ENCODE measurements at regions not wholly inside any gene's neighbourhood (a gene's known extent, or its start where the extent isn't known, plus 50 kb on each side); places are given as distances from the start of the nearest gene placed in this dataset.

- no peak overlapping the region for H3K4me3 Mint-ChIP-seq (ENCODE audit: unreplicated experiment)
- no peak for TF ChIP-seq CTCF (IDR thresholded peaks at IDR 0.05; ENCODE audit: unreplicated experiment)
- no peaks in the 10 kb centered on the region for H3K4me1 Mint-ChIP-seq (ENCODE audit: unreplicated experiment)
- no peaks in the 10 kb centered on the region for H3K36me3 Mint-ChIP-seq (ENCODE audit: low read depth, unreplicated experiment)
- no peak for DNase-seq (ENCODE audit: low spot score)
- H3K27ac Mint-ChIP-seq (ENCODE audit: unreplicated experiment) = no peak overlapping the region
- H3K27me3 Mint-ChIP-seq (ENCODE audit: unreplicated experiment) = no peaks in the 10 kb centered on the region
- H3K9me3 Mint-ChIP-seq (ENCODE audit: unreplicated experiment) = no peaks in the 10 kb centered on the region
Observed at GRCh38 chr18:1965016-1965415, 606.3 kb downstream of the METTL4 start.

GRCh38 chr18:1965541-1965940 lies 605.8 kb downstream of the METTL4 start:
- no peak overlapping the region for H3K4me3 Mint-ChIP-seq (ENCODE audit: unreplicated experiment)
- TF ChIP-seq CTCF (IDR thresholded peaks at IDR 0.05; ENCODE audit: unreplicated experiment) = no peak

GRCh38 chr18:1968801-1969498 lies 602.4 kb downstream of the METTL4 start:
- Mint-ChIP-seq H3K27ac (ENCODE audit: unreplicated experiment) (no peak overlapping the region), H3K4me3 (ENCODE audit: unreplicated experiment) (no peak overlapping the region), H3K9me3 (ENCODE audit: unreplicated experiment) (no peaks in the 10 kb centered on the region), H3K4me1 (ENCODE audit: unreplicated experiment) (no peaks in the 10 kb centered on the region), H3K27me3 (ENCODE audit: unreplicated experiment) (no peaks in the 10 kb centered on the region), H3K36me3 (ENCODE audit: low read depth, unreplicated experiment) (no peaks in the 10 kb centered on the region)
- no peak for TF ChIP-seq CTCF (IDR thresholded peaks at IDR 0.05; ENCODE audit: unreplicated experiment)
- DNase-seq (ENCODE audit: low spot score) = no peak

More at GRCh38 chr18:1965541-1965940, 605.8 kb downstream of the METTL4 start:
- H3K27ac Mint-ChIP-seq (ENCODE audit: unreplicated experiment) = no peak overlapping the region
- no peaks in the 10 kb centered on the region for H3K36me3 Mint-ChIP-seq (ENCODE audit: low read depth, unreplicated experiment)
- no peaks in the 10 kb centered on the region for H3K27me3 Mint-ChIP-seq (ENCODE audit: unreplicated experiment)
- no peaks in the 10 kb centered on the region for H3K9me3 Mint-ChIP-seq (ENCODE audit: unreplicated experiment)
- DNase-seq (ENCODE audit: low spot score) = no peak
- no peaks in the 10 kb centered on the region for H3K4me1 Mint-ChIP-seq (ENCODE audit: unreplicated experiment)

- no peaks in the 10 kb centered on the region for H3K9me3 Mint-ChIP-seq (ENCODE audit: unreplicated experiment)
- H3K27me3 Mint-ChIP-seq (ENCODE audit: unreplicated experiment) = no peaks in the 10 kb centered on the region
- H3K36me3 Mint-ChIP-seq (ENCODE audit: low read depth, unreplicated experiment) = no peaks in the 10 kb centered on the region
- DNase-seq (ENCODE audit: low spot score) = no peak
- no peak overlapping the region for H3K4me3 Mint-ChIP-seq (ENCODE audit: unreplicated experiment)
- peaks cover 4% of the 10 kb centered on the region for H3K4me1 Mint-ChIP-seq (ENCODE audit: unreplicated experiment)
- TF ChIP-seq CTCF (IDR thresholded peaks at IDR 0.05; ENCODE audit: unreplicated experiment) = no peak
- H3K27ac Mint-ChIP-seq (ENCODE audit: unreplicated experiment) = no peak overlapping the region
Observed at GRCh38 chr18:1976484-1976883, 594.8 kb downstream of the METTL4 start.

GRCh38 chr18:1982056-1982455 lies 589.2 kb downstream of the METTL4 start:
- H3K36me3 Mint-ChIP-seq (ENCODE audit: low read depth, unreplicated experiment) = no peaks in the 10 kb centered on the region
- no peaks in the 10 kb centered on the region for H3K27me3 Mint-ChIP-seq (ENCODE audit: unreplicated experiment)
- peaks cover 4% of the 10 kb centered on the region for H3K4me1 Mint-ChIP-seq (ENCODE audit: unreplicated experiment)
- DNase-seq (ENCODE audit: low spot score) = no peak
- H3K4me3 Mint-ChIP-seq (ENCODE audit: unreplicated experiment) = no peak overlapping the region
- no peak for TF ChIP-seq CTCF (IDR thresholded peaks at IDR 0.05; ENCODE audit: unreplicated experiment)
- no peaks in the 10 kb centered on the region for H3K9me3 Mint-ChIP-seq (ENCODE audit: unreplicated experiment)
- H3K27ac Mint-ChIP-seq (ENCODE audit: unreplicated experiment) = no peak overlapping the region
